Fibroblast of mammary gland (primary cell): ENCODE measurements at regions not wholly inside any gene's neighbourhood (a gene's known extent, or its start where the extent isn't known, plus 50 kb on each side); places are given as distances from the start of the nearest gene placed in this dataset.

Experiments
- DNase-seq: peaks from one replicate; pipeline ENCODE4 v3.0.0-alpha.2; 2010; ENCODE audit warnings: low read depth
- H3K4me3 ChIP-seq: 2 replicates; pipeline ENCODE4 v1.5.1; 2011; ENCODE audit warnings: low read depth, mild to moderate bottlenecking, low read length, moderate library complexity; ENCODE audit not compliant: control insufficient read depth
- TF ChIP-seq, protein P1 (sequence below): conservative IDR thresholded peaks from 2 replicates; pipeline ENCODE4 v1.5.1; 2011; ENCODE audit warnings: low read depth, low read length, inconsistent platforms; ENCODE audit not compliant: control insufficient read depth, insufficient read depth

GRCh38 chr6:144619966-144620365 is 334.8 kb downstream of the UTRN start:
- no peak for DNase-seq
- H3K4me3 ChIP-seq, result no peak overlapping the region
- TF ChIP-seq, protein P1, sequence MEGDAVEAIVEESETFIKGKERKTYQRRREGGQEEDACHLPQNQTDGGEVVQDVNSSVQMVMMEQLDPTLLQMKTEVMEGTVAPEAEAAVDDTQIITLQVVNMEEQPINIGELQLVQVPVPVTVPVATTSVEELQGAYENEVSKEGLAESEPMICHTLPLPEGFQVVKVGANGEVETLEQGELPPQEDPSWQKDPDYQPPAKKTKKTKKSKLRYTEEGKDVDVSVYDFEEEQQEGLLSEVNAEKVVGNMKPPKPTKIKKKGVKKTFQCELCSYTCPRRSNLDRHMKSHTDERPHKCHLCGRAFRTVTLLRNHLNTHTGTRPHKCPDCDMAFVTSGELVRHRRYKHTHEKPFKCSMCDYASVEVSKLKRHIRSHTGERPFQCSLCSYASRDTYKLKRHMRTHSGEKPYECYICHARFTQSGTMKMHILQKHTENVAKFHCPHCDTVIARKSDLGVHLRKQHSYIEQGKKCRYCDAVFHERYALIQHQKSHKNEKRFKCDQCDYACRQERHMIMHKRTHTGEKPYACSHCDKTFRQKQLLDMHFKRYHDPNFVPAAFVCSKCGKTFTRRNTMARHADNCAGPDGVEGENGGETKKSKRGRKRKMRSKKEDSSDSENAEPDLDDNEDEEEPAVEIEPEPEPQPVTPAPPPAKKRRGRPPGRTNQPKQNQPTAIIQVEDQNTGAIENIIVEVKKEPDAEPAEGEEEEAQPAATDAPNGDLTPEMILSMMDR, result no peak

- no peak overlapping the region for H3K4me3 ChIP-seq
- TF ChIP-seq, protein P1, result no peak
- DNase-seq, result no peak
Measured at GRCh38 chr6:144621332-144621731, 336.2 kb downstream of the UTRN start.

GRCh38 chr6:144624246-144624645 is 339.1 kb downstream of the UTRN start:
- no peak for DNase-seq
- TF ChIP-seq, protein P1, result no peak

GRCh38 chr6:144624716-144625115 is 339.6 kb downstream of the UTRN start:
- TF ChIP-seq, protein P1, result no peak
- DNase-seq, result no peak
- H3K4me3 ChIP-seq, result no peak overlapping the region

More at GRCh38 chr6:144624246-144624645, 339.1 kb downstream of the UTRN start:
- H3K4me3 ChIP-seq, result no peak overlapping the region

GRCh38 chr6:144630857-144631256 is 345.7 kb downstream of the UTRN start:
- H3K4me3 ChIP-seq, result no peak overlapping the region
- TF ChIP-seq, protein P1, result no peak
- no peak for DNase-seq

DNA sequence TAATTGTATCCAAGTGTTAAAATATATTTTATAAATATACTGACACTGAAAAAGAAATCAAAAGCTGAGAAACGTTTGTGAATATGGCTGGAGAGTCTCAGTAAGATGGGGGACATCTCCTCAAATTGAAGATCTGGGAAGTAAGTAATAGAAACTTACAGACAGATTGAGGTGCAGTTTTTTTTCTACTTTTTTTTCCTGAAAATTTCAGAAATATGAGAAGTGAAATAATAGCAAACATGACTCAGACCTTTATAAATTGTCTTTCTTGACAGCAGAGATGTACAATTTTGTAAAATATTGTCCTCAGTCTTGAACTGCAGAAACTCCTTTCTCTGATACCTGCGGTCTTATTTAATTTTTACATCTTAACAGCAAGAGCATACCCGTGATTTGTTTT is 347.1 kb downstream of the UTRN start:
- TF ChIP-seq, protein P1, result no peak
- no peak for DNase-seq

GRCh38 chr6:144633886-144634285 is 348.8 kb downstream of the UTRN start:
- no peak for DNase-seq
- TF ChIP-seq, protein P1, result no peak
- no peak overlapping the region for H3K4me3 ChIP-seq

More for the DNA sequence above, 347.1 kb downstream of the UTRN start:
- H3K4me3 ChIP-seq, result no peak overlapping the region
